Kidney (tissue), 13 donors: ENCODE measurements at regions not wholly inside any gene's neighbourhood (a gene's known extent, or its start where the extent isn't known, plus 50 kb on each side); places are given as distances from the start of the nearest gene placed in this dataset.

Source experiments
- DNase-seq, 5 donors: peaks; one replicate each; pipeline ENCODE4 v3.0.0-alpha.2; 2013 to 2020
- FAIRE-seq: peaks from 2 replicates; lab custom pipeline; 2012; peaks lifted over from hg19 to GRCh38; lab: Jason Lieb, UNC
- H3K27ac ChIP-seq, 2 donors: one replicate each; pipeline ENCODE4 v1.7.0; 2013; ENCODE audit warnings: low read depth in 2 of 2, low read length in 2 of 2, inconsistent platforms in 1 of 2
- H3K27me3 ChIP-seq: one replicate; pipeline ENCODE4 v1.7.1; 2013; ENCODE audit warnings: low read length, inconsistent platforms; ENCODE audit not compliant: control insufficient read depth, insufficient read depth
- H3K36me3 ChIP-seq, 3 donors: one replicate each; pipeline versions ENCODE4 v1.7.0 to v1.7.1; 2013; ENCODE audit warnings: low read length in 3 of 3, control low read depth in 1 of 3, inconsistent platforms in 1 of 3; ENCODE audit not compliant: insufficient read depth in 3 of 3, control insufficient read depth in 2 of 3
- H3K4me1 ChIP-seq, 3 donors: one replicate each; pipeline versions ENCODE4 v1.7.0 to v1.7.1; 2013; ENCODE audit warnings: low read length in 3 of 3, inconsistent platforms in 1 of 3, low read depth in 1 of 3; ENCODE audit not compliant: control insufficient read depth in 2 of 3, insufficient read depth in 2 of 3
- H3K4me3 ChIP-seq, 3 donors: one replicate each; pipeline versions ENCODE4 v1.7.0 to v1.8.1; 2013; ENCODE audit warnings: low read length in 3 of 3, control low read depth in 1 of 3, inconsistent platforms in 1 of 3
- H3K9ac ChIP-seq, 3 donors: one replicate each; pipeline versions ENCODE4 v1.7.0 to v1.7.1; 2013; ENCODE audit warnings: low read length in 3 of 3, control low read depth in 1 of 3, inconsistent platforms in 1 of 3
- H3K9me3 ChIP-seq, 3 donors: one replicate each; pipeline versions ENCODE4 v1.7.0 to v1.7.1; 2013; ENCODE audit warnings: low read length in 3 of 3, control low read depth in 1 of 3, inconsistent platforms in 1 of 3; ENCODE audit not compliant: control insufficient read depth in 2 of 3, insufficient read depth in 1 of 3
- CTCF ChIP-seq: IDR thresholded peaks from 3 replicates; pipeline ENCODE4 v1.5.1; 2012; ENCODE audit warnings: mild to moderate bottlenecking, moderate library complexity, borderline replicate concordance; ENCODE audit not compliant: insufficient read depth; ENCODE audit errors: extremely low read depth
- intact Hi-C: fragments of 100-400 bp; cut with DNase I; formaldehyde crosslinking; loops from one replicate; pipeline ENCODE4 v1.11.1; 2022
- donor health status: control.
- donor health status: control.
- donor health status: control.
- donor health status: control.
- donor health status: control.
- donor health status: DM: yes; HTN: yes; CAD: no.
- donor health status: Normal renal cell carcinoma (clear cell type).

GRCh38 chr4:42326524-42326923 is 70.8 kb upstream of the SHISA3 start:
- Histone ChIP-seq H3K4me3 (no peak overlapping the region), H3K9me3 (no peaks in the 10 kb centered on the region), H3K27me3 (no peaks in the 10 kb centered on the region), H3K36me3 (no peaks in the 10 kb centered on the region), H3K9ac (no peak overlapping the region), H3K4me1 (no peaks in the 10 kb centered on the region), H3K27ac (no peak overlapping the region)
- intact Hi-C loops: no loop called here
- FAIRE-seq (no peak), DNase-seq (no peak)
- TF ChIP-seq CTCF: no peak

DNA sequence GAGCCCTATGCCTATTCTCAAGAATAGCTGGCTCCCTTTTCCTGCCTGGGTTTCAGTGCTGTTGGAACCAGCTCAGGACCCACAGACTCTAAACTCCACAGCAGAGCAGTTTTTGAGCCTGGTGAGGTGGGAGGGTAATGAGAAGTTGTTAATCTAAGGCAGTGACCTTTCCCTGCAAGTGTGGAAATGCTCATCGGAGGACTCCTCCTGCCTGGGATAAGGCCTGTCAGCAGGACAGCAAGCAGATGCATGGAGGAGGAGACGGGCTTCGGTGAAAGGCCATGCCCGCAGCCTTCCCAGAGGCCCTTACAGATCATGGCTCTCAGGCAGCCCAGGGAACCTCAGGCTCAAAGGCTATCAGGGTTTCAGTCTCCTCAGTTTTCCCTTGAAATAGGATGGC is 70.0 kb upstream of the SHISA3 start:
- Histone ChIP-seq H3K27ac (no peak overlapping the region), H3K4me1 (no peaks in the 10 kb centered on the region), H3K9me3 (no peaks in the 10 kb centered on the region), H3K27me3 (no peaks in the 10 kb centered on the region), H3K4me3 (no peak overlapping the region), H3K9ac (no peak overlapping the region), H3K36me3 (no peaks in the 10 kb centered on the region)
- intact Hi-C loops: no loop called here
- no peak for FAIRE-seq
- TF ChIP-seq CTCF: no peak
- DNase-seq: no peak

DNA sequence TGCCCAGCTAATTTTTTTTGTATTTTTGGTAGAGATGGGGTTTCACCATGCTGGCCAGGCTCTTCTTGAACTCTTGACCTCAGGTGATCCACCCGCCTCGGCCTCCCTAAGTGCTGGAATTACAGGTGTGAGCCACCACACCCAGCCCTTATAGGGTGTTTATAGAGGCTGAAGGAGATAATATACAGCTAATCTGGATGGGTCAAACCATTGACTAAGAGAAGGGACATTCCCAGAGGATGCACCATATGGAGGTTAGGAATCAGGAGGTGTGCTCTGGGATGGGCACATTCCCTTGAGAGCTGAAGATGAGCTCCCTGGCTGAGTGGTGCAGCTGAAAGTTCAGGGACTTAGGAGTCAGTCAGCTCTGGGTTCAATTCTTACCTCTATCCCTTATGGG is 68.3 kb upstream of the SHISA3 start:
- H3K27me3 ChIP-seq: no peaks in the 10 kb centered on the region
- H3K9me3 ChIP-seq: no peaks in the 10 kb centered on the region
- no peaks in the 10 kb centered on the region for H3K36me3 ChIP-seq
- intact Hi-C loops: no loop called here
- H3K4me1 ChIP-seq: no peaks in the 10 kb centered on the region
- no peak overlapping the region for H3K27ac ChIP-seq
- no peak for TF ChIP-seq CTCF
- FAIRE-seq (no peak), DNase-seq (no peak)
- H3K4me3 ChIP-seq: no peak overlapping the region
- no peak overlapping the region for H3K9ac ChIP-seq

GRCh38 chr4:42329421-42329820 is 67.9 kb upstream of the SHISA3 start:
- no peaks in the 10 kb centered on the region for H3K4me1 ChIP-seq
- DNase-seq (no peak), FAIRE-seq (no peak)
- H3K4me3 ChIP-seq: no peak overlapping the region
- intact Hi-C loops: no loop called here
- no peak for TF ChIP-seq CTCF
- H3K9ac ChIP-seq: no peak overlapping the region
- no peaks in the 10 kb centered on the region for H3K9me3 ChIP-seq
- no peak overlapping the region for H3K27ac ChIP-seq
- H3K36me3 ChIP-seq: no peaks in the 10 kb centered on the region
- no peaks in the 10 kb centered on the region for H3K27me3 ChIP-seq
